ENCODE measurements at regions not wholly inside any gene's neighbourhood (a gene's known extent, or its start where the extent isn't known, plus 50 kb on each side); places are given as distances from the start of the nearest gene placed in this dataset.

- no peaks in the 10 kb centered on the region for H3K36me3 ChIP-seq (replicated peaks in 1 of 2; ENCODE audit: control extremely low read depth in 1 of 2, control insufficient read depth in 1 of 2, extremely low read depth in 1 of 2, insufficient read depth in 2 of 2, low read length in 1 of 2)
- ATAC-seq (ENCODE audit: low read depth) (no peak), DNase-seq (no peak)
- Mint-ChIP-seq H3K27ac (no peak overlapping the region), H3K27me3 (peaks cover 33% of the 10 kb centered on the region), H3K4me3 (no peak overlapping the region), H3K4me1 (no peaks in the 10 kb centered on the region), H3K9me3 (ENCODE audit: insufficient read depth) (no peaks in the 10 kb centered on the region)
- WGBS (ENCODE audit: insufficient coverage), result 49% methylated on average over 11 of the region's 11 CpGs
- no peak overlapping the region for H3K4me3 ChIP-seq (ENCODE audit: control extremely low read depth in 1 of 5, extremely low read depth in 1 of 5, insufficient read depth in 1 of 5, low read depth in 2 of 5, low read length in 4 of 5)
- no peak overlapping the region for H3K9ac ChIP-seq (ENCODE audit: low read length)
- H3K9me3 ChIP-seq (ENCODE audit: control extremely low read depth in 1 of 3, control insufficient read depth in 2 of 3, insufficient read depth in 1 of 3, low read length in 2 of 3), result no peaks in the 10 kb centered on the region
- no peak overlapping the region for H3K27ac ChIP-seq (ENCODE audit: low read length in 2 of 2)
- ChIA-PET POLR2A (no interaction called here), CTCF (no interaction called here)
- no peaks in the 10 kb centered on the region for H3K4me1 ChIP-seq (ENCODE audit: control insufficient read depth in 2 of 2, insufficient read depth in 2 of 2, low read length in 2 of 2)
- no peaks in the 10 kb centered on the region for H3K79me2 ChIP-seq (ENCODE audit: control insufficient read depth, insufficient read depth, low read length)
- intact Hi-C loops (cut with micrococcal nuclease), result no loop called here
- H3K4me2 ChIP-seq (replicated peaks; ENCODE audit: low read depth, low read length, poor library complexity, severe bottlenecking), result no peak overlapping the region
- no peak overlapping the region for H2AFZ ChIP-seq (ENCODE audit: insufficient read depth, low read depth, low read length, poor library complexity, severe bottlenecking)
- no peaks in the 10 kb centered on the region for H4K20me1 ChIP-seq (ENCODE audit: control insufficient read depth, insufficient read depth, low read length, poor library complexity, severe bottlenecking)
- peaks cover 0 to 2% (median 0%) of the 10 kb centered on the region in 4 experiments for H3K27me3 ChIP-seq (replicated peaks in 1 of 4; ENCODE audit: control extremely low read depth in 1 of 4, control insufficient read depth in 3 of 4, insufficient read depth in 4 of 4, low read length in 3 of 4)
- no peak for TF ChIP-seq EZH2 (IDR thresholded peaks at IDR 0.05; ENCODE audit: borderline replicate concordance, insufficient read depth, low read depth, low read length, poor library complexity, severe bottlenecking)
- TF ChIP-seq, protein P1, sequence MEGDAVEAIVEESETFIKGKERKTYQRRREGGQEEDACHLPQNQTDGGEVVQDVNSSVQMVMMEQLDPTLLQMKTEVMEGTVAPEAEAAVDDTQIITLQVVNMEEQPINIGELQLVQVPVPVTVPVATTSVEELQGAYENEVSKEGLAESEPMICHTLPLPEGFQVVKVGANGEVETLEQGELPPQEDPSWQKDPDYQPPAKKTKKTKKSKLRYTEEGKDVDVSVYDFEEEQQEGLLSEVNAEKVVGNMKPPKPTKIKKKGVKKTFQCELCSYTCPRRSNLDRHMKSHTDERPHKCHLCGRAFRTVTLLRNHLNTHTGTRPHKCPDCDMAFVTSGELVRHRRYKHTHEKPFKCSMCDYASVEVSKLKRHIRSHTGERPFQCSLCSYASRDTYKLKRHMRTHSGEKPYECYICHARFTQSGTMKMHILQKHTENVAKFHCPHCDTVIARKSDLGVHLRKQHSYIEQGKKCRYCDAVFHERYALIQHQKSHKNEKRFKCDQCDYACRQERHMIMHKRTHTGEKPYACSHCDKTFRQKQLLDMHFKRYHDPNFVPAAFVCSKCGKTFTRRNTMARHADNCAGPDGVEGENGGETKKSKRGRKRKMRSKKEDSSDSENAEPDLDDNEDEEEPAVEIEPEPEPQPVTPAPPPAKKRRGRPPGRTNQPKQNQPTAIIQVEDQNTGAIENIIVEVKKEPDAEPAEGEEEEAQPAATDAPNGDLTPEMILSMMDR (IDR thresholded peaks at IDR 0.05), result no peak
Observed at GRCh38 chr10:78433766-78434535, 400.3 kb downstream of the RPS24 start.

DNA sequence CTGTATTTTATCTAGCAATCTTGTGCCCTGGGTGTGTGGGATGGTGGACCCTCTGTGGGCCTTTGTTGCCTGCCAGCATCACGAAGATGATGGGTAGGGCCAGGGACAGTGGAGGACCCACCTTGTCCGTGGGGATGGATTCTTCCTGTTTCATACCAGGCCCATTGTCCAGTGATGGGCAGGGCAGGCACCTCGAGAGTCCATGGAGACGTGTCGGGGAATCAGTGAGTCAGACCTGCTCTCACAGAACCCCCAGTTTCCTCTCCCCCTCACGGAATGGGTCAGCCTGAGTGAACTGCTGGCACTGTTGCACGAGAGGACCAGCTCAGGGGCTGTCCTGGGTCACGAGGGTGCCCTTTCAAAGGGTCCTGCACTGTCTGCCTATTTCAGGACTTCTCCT is 401.2 kb downstream of the RPS24 start:
- H3K79me2 ChIP-seq (ENCODE audit: control insufficient read depth, insufficient read depth, low read length), result no peaks in the 10 kb centered on the region
- TF ChIP-seq, protein P1 (IDR thresholded peaks at IDR 0.05), result no peak
- TF ChIP-seq EZH2 (IDR thresholded peaks at IDR 0.05; ENCODE audit: borderline replicate concordance, insufficient read depth, low read depth, low read length, poor library complexity, severe bottlenecking), result no peak
- no peak overlapping the region for H3K4me2 ChIP-seq (replicated peaks; ENCODE audit: low read depth, low read length, poor library complexity, severe bottlenecking)
- H3K9ac ChIP-seq (ENCODE audit: low read length), result no peak overlapping the region
- no peak overlapping the region for H3K4me3 ChIP-seq (ENCODE audit: control extremely low read depth in 1 of 5, extremely low read depth in 1 of 5, insufficient read depth in 1 of 5, low read depth in 2 of 5, low read length in 4 of 5)
- H3K27me3 ChIP-seq (replicated peaks in 1 of 4; ENCODE audit: control extremely low read depth in 1 of 4, control insufficient read depth in 3 of 4, insufficient read depth in 4 of 4, low read length in 3 of 4), result peaks cover 0 to 2% (median 0%) of the 10 kb centered on the region in 4 experiments
- H3K27me3 Mint-ChIP-seq, result peaks cover 24% of the 10 kb centered on the region
- H3K4me3 Mint-ChIP-seq, result no peak overlapping the region
- CTCF ChIA-PET, result no interaction called here
- POLR2A ChIA-PET, result no interaction called here
- intact Hi-C loops (cut with micrococcal nuclease), result no loop called here
- no peaks in the 10 kb centered on the region for H3K9me3 ChIP-seq (ENCODE audit: control extremely low read depth in 1 of 3, control insufficient read depth in 2 of 3, insufficient read depth in 1 of 3, low read length in 2 of 3)
- H4K20me1 ChIP-seq (ENCODE audit: control insufficient read depth, insufficient read depth, low read length, poor library complexity, severe bottlenecking), result no peaks in the 10 kb centered on the region
- H3K36me3 ChIP-seq (replicated peaks in 1 of 2; ENCODE audit: control extremely low read depth in 1 of 2, control insufficient read depth in 1 of 2, extremely low read depth in 1 of 2, insufficient read depth in 2 of 2, low read length in 1 of 2), result no peaks in the 10 kb centered on the region
- 87% methylated on average over 8 of the region's 8 CpGs for WGBS (ENCODE audit: insufficient coverage)
- H3K4me1 ChIP-seq (ENCODE audit: control insufficient read depth in 2 of 2, insufficient read depth in 2 of 2, low read length in 2 of 2), result no peaks in the 10 kb centered on the region
- ATAC-seq (ENCODE audit: low read depth) (no peak), DNase-seq (no peak)
- H3K9me3 Mint-ChIP-seq (ENCODE audit: insufficient read depth), result no peaks in the 10 kb centered on the region
- no peaks in the 10 kb centered on the region for H3K4me1 Mint-ChIP-seq
- no peak overlapping the region for H3K27ac ChIP-seq (ENCODE audit: low read length in 2 of 2)
- H3K27ac Mint-ChIP-seq, result no peak overlapping the region
- H2AFZ ChIP-seq (ENCODE audit: insufficient read depth, low read depth, low read length, poor library complexity, severe bottlenecking), result no peak overlapping the region
